Liver (tissue), 8 donors: ENCODE measurements at regions not wholly inside any gene's neighbourhood (a gene's known extent, or its start where the extent isn't known, plus 50 kb on each side); places are given as distances from the start of the nearest gene placed in this dataset.

Experiments
- DNase-seq: peaks from one replicate; pipeline ENCODE4 v3.0.0-alpha.2; 2017; ENCODE audit warnings: low spot score
- H3K27ac ChIP-seq, 2 donors: one replicate each; pipeline ENCODE4 v1.7.0; 2013; ENCODE audit warnings: inconsistent platforms in 2 of 2, low read length in 2 of 2, control low read depth in 1 of 2, low read depth in 1 of 2, mild to moderate bottlenecking in 1 of 2
- H3K27me3 ChIP-seq, 4 donors: one replicate each; pipeline versions ENCODE4 v1.6.1 to v1.7.0; 2013; ENCODE audit warnings: low read length in 3 of 4, inconsistent platforms in 1 of 4, mild to moderate bottlenecking in 1 of 4, moderate library complexity in 1 of 4; ENCODE audit not compliant: control insufficient read depth in 4 of 4, insufficient read depth in 4 of 4
- H3K36me3 ChIP-seq, 4 donors: one replicate each; pipeline versions ENCODE4 v1.6.1 to v1.7.0; 2013; ENCODE audit warnings: low read length in 3 of 4, mild to moderate bottlenecking in 3 of 4, low read depth in 1 of 4, moderate library complexity in 1 of 4; ENCODE audit not compliant: control insufficient read depth in 4 of 4, insufficient read depth in 3 of 4
- H3K4me1 ChIP-seq, 4 donors: one replicate each; pipeline versions ENCODE4 v1.6.1 to v1.7.0; 2013; ENCODE audit warnings: low read length in 3 of 4, mild to moderate bottlenecking in 3 of 4, moderate library complexity in 1 of 4; ENCODE audit not compliant: control insufficient read depth in 4 of 4, insufficient read depth in 4 of 4
- H3K4me3 ChIP-seq, 3 donors: one replicate each; pipeline versions ENCODE4 v1.6.1 to v1.7.0; 2013; ENCODE audit warnings: low read length in 3 of 3, control low read depth in 1 of 3, low read depth in 1 of 3, mild to moderate bottlenecking in 1 of 3
- H3K9ac ChIP-seq, 2 donors: one replicate each; pipeline ENCODE4 v1.7.0; 2013; ENCODE audit warnings: low read length in 2 of 2, mild to moderate bottlenecking in 2 of 2, moderate library complexity in 2 of 2, control low read depth in 1 of 2, low read depth in 1 of 2
- H3K9me3 ChIP-seq, 4 donors: one replicate each; pipeline versions ENCODE4 v1.6.1 to v1.7.0; 2013; ENCODE audit warnings: low read length in 3 of 4; ENCODE audit not compliant: control insufficient read depth in 4 of 4
- EGR1 ChIP-seq, 2 donors: IDR thresholded peaks; 2 replicates each; pipeline ENCODE4 v1.6.1; 2016 to 2018; ENCODE audit warnings: antibody characterized with exemption in 2 of 2, low read depth in 2 of 2
- FOXA1 ChIP-seq: IDR thresholded peaks from 2 replicates; pipeline ENCODE4 v1.6.1; 2016; ENCODE audit warnings: antibody characterized with exemption
- FOXA2 ChIP-seq: IDR thresholded peaks from 2 replicates; pipeline ENCODE4 v1.6.1; 2016; ENCODE audit warnings: antibody characterized with exemption
- HNF4A ChIP-seq, 2 donors: conservative IDR thresholded peaks; 2 replicates each; pipeline ENCODE4 v1.6.1; 2016; ENCODE audit warnings: antibody characterized with exemption in 2 of 2, mild to moderate bottlenecking in 2 of 2
- HNF4G ChIP-seq: IDR thresholded peaks from 2 replicates; pipeline ENCODE4 v1.6.1; 2016; ENCODE audit warnings: antibody characterized with exemption
- NR2F2 ChIP-seq: IDR thresholded peaks from 2 replicates; pipeline ENCODE4 v1.6.1; 2016; ENCODE audit warnings: antibody characterized with exemption
- RAD21 ChIP-seq, 2 donors: IDR thresholded peaks; 2 replicates each; pipeline ENCODE4 v1.6.1; 2016; ENCODE audit warnings: antibody characterized with exemption in 2 of 2, mild to moderate bottlenecking in 2 of 2
- RXRA ChIP-seq, 2 donors: IDR thresholded peaks; 2 replicates each; pipeline ENCODE4 v1.6.1; 2017 to 2018; ENCODE audit warnings: antibody characterized with exemption in 2 of 2, mild to moderate bottlenecking in 1 of 2
- TAF1 ChIP-seq: conservative IDR thresholded peaks from 2 replicates; pipeline ENCODE4 v1.6.1; 2016; ENCODE audit warnings: antibody characterized with exemption, mild to moderate bottlenecking
- YY1 ChIP-seq: IDR thresholded peaks from 2 replicates; pipeline ENCODE4 v1.6.1; 2016; ENCODE audit warnings: antibody characterized with exemption, mild to moderate bottlenecking
- WGBS: extraction: QIAGEN DNeasy Blood & Tissue Kit; methylation state at CpG from one replicate; pipeline ENCODE4 v1.1.7; 2013; 5-methylcytosine and 5-hydroxymethylcytosine counted together
- TF ChIP-seq, protein P1 (sequence below): fragments of 150-350 bp; IDR thresholded peaks from 2 replicates; pipeline ENCODE4 v1.5.1; 2017; ENCODE audit warnings: improper control_type of control experiment, low read depth, low read length; ENCODE audit not compliant: missing input control
- TF ChIP-seq, protein P2 (sequence below): IDR thresholded peaks from 2 replicates; pipeline ENCODE4 v1.6.1; 2016; ENCODE audit warnings: antibody characterized with exemption, mild to moderate bottlenecking
- TF ChIP-seq, protein P3 (sequence below): IDR thresholded peaks from 2 replicates; pipeline ENCODE4 v1.6.1; 2016; ENCODE audit warnings: antibody characterized with exemption
- TF ChIP-seq, protein P4 (sequence below): IDR thresholded peaks from 2 replicates; pipeline ENCODE4 v1.6.1; 2016; ENCODE audit warnings: antibody characterized with exemption
- TF ChIP-seq, protein P5 (sequence below): IDR thresholded peaks from 2 replicates; pipeline ENCODE4 v1.6.1; 2016; ENCODE audit warnings: antibody characterized with exemption
- donor health status: healthy.
- donor health status: healthy.
- donor health status: healthy.
- donor health status: healthy.
- donor health status: healthy.

DNA sequence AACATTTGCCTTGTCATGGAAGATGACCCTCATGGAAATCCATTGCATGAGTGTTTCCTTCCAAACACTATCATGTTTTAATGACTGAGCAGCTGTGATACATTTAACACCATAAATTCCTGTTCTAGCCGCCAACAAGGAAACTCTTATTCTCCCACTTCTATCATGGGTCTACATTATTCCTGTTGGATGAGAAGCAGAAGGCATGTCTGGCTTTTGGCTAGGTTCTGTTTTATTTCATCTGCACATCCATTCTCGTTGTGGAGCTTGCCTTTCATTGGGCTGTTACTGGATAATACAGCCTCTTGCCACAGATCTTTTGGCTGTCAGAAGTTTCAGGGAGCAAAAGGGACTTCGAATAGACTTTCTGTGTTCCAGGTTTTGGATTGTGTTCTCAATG is 742.6 kb upstream of the TSPY4 start:
- Histone ChIP-seq H3K9ac (no peak overlapping the region), H3K9me3 (no peaks in the 10 kb centered on the region), H3K4me3 (no peak overlapping the region), H3K27ac (no peak overlapping the region), H3K36me3 (no peaks in the 10 kb centered on the region), H3K4me1 (no peaks in the 10 kb centered on the region), H3K27me3 (no peaks in the 10 kb centered on the region)
- no peak for DNase-seq
- WGBS: 69% methylated on average over 3 of the region's 3 CpGs
- TF ChIP-seq, protein P1, sequence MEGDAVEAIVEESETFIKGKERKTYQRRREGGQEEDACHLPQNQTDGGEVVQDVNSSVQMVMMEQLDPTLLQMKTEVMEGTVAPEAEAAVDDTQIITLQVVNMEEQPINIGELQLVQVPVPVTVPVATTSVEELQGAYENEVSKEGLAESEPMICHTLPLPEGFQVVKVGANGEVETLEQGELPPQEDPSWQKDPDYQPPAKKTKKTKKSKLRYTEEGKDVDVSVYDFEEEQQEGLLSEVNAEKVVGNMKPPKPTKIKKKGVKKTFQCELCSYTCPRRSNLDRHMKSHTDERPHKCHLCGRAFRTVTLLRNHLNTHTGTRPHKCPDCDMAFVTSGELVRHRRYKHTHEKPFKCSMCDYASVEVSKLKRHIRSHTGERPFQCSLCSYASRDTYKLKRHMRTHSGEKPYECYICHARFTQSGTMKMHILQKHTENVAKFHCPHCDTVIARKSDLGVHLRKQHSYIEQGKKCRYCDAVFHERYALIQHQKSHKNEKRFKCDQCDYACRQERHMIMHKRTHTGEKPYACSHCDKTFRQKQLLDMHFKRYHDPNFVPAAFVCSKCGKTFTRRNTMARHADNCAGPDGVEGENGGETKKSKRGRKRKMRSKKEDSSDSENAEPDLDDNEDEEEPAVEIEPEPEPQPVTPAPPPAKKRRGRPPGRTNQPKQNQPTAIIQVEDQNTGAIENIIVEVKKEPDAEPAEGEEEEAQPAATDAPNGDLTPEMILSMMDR: no peak
- TF ChIP-seq FOXA1: no peak
- no peak for TF ChIP-seq NR2F2
- TF ChIP-seq HNF4G: no peak
- TF ChIP-seq FOXA2: no peak
- TF ChIP-seq HNF4A (conservative IDR thresholded peaks at IDR 0.05): no peak
- TF ChIP-seq, protein P2, sequence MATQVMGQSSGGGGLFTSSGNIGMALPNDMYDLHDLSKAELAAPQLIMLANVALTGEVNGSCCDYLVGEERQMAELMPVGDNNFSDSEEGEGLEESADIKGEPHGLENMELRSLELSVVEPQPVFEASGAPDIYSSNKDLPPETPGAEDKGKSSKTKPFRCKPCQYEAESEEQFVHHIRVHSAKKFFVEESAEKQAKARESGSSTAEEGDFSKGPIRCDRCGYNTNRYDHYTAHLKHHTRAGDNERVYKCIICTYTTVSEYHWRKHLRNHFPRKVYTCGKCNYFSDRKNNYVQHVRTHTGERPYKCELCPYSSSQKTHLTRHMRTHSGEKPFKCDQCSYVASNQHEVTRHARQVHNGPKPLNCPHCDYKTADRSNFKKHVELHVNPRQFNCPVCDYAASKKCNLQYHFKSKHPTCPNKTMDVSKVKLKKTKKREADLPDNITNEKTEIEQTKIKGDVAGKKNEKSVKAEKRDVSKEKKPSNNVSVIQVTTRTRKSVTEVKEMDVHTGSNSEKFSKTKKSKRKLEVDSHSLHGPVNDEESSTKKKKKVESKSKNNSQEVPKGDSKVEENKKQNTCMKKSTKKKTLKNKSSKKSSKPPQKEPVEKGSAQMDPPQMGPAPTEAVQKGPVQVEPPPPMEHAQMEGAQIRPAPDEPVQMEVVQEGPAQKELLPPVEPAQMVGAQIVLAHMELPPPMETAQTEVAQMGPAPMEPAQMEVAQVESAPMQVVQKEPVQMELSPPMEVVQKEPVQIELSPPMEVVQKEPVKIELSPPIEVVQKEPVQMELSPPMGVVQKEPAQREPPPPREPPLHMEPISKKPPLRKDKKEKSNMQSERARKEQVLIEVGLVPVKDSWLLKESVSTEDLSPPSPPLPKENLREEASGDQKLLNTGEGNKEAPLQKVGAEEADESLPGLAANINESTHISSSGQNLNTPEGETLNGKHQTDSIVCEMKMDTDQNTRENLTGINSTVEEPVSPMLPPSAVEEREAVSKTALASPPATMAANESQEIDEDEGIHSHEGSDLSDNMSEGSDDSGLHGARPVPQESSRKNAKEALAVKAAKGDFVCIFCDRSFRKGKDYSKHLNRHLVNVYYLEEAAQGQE: no peak
- no peak for TF ChIP-seq EGR1 (IDR thresholded peaks at IDR 0.05; ENCODE audit: low read depth in 2 of 2)
- no peak for TF ChIP-seq RXRA (IDR thresholded peaks at IDR 0.05)
- TF ChIP-seq, protein P3, sequence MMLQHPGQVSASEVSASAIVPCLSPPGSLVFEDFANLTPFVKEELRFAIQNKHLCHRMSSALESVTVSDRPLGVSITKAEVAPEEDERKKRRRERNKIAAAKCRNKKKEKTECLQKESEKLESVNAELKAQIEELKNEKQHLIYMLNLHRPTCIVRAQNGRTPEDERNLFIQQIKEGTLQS: no peak
- no peak for TF ChIP-seq YY1

DNA sequence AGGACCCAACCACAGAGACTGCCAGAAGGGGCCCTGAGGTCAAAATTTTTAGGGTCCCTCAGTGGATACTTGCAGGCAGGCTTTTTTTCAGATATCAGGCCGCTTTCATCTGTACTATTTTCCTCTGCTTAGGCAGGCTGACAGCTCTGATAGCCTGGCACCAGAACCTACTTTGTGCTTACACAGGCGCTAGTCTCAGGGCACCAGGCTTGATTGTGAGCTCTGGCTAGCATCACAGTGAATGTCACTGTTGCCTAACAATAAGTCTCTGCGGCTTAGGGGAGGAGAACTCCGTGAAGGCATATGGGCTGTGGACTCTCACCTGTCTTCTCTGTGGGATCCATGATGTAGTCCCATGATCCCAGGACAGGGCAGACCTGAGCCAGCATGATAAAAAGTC is 738.1 kb upstream of the TSPY4 start:
- TF ChIP-seq, protein P4, sequence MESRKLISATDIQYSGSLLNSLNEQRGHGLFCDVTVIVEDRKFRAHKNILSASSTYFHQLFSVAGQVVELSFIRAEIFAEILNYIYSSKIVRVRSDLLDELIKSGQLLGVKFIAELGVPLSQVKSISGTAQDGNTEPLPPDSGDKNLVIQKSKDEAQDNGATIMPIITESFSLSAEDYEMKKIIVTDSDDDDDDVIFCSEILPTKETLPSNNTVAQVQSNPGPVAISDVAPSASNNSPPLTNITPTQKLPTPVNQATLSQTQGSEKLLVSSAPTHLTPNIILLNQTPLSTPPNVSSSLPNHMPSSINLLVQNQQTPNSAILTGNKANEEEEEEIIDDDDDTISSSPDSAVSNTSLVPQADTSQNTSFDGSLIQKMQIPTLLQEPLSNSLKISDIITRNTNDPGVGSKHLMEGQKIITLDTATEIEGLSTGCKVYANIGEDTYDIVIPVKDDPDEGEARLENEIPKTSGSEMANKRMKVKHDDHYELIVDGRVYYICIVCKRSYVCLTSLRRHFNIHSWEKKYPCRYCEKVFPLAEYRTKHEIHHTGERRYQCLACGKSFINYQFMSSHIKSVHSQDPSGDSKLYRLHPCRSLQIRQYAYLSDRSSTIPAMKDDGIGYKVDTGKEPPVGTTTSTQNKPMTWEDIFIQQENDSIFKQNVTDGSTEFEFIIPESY: no peak
- TF ChIP-seq HNF4A (conservative IDR thresholded peaks at IDR 0.05) (no peak), TAF1 (no peak), RAD21 (IDR thresholded peaks at IDR 0.05) (no peak), FOXA2 (no peak)
- TF ChIP-seq, protein P2: no peak
- TF ChIP-seq, protein P5, sequence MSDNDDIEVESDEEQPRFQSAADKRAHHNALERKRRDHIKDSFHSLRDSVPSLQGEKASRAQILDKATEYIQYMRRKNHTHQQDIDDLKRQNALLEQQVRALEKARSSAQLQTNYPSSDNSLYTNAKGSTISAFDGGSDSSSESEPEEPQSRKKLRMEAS: no peak
- no peak overlapping the region for H3K27ac ChIP-seq
- no peaks in the 10 kb centered on the region for H3K9me3 ChIP-seq
- no peaks in the 10 kb centered on the region for H3K27me3 ChIP-seq
- H3K4me1 ChIP-seq: no peaks in the 10 kb centered on the region
- no peaks in the 10 kb centered on the region for H3K36me3 ChIP-seq
- no peak overlapping the region for H3K4me3 ChIP-seq
- H3K9ac ChIP-seq: no peak overlapping the region
- WGBS: 69% methylated on average over 4 of the region's 4 CpGs
- no peak for DNase-seq
